GM13976 (cell line): ENCODE measurements at regions not wholly inside any gene's neighbourhood (a gene's known extent, or its start where the extent isn't known, plus 50 kb on each side); places are given as distances from the start of the nearest gene placed in this dataset.

Experiments
- DNase-seq: peaks from one replicate; pipeline ENCODE4 v3.0.0; 2012; ENCODE audit warnings: low spot score
- in situ Hi-C: fragments of 300-500 bp; cut with MboI; formaldehyde crosslinking; loops from one replicate; pipeline ENCODE4 v1.12.0; 2022; ENCODE audit warnings: low sequenced_read_pairs, mixed read lengths, inconsistent platforms; ENCODE audit not compliant: unreplicated experiment
- TF ChIP-seq, protein P1 (sequence below): IDR thresholded peaks from 2 replicates; pipeline ENCODE4 v1.5.1; 2012; ENCODE audit warnings: borderline replicate concordance, mild to moderate bottlenecking; ENCODE audit not compliant: insufficient read depth; ENCODE audit errors: extremely low read depth, missing control alignments, control extremely low read depth

DNA sequence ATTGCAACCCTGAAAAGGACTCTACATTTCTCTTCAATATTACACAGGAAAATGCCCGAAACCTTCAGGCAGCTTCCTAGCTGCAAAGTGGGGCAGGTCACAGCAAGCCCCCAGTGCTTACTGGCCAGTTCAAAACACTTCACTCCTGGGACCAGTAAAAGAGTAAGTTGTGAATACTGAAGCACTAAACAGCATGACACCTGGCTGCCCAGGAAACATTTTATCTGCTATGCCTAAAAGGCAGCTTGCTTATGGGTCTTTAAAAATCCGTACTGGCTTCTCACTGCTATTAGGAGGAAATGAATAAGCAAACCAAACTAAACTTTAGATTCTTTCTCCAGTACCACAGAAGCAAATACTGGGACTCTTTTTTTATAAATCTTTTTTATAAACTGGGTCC, 457.9 kb upstream of the ALCAM start:
- in situ Hi-C loops: no loop called here
- no peak for DNase-seq
- TF ChIP-seq, protein P1, sequence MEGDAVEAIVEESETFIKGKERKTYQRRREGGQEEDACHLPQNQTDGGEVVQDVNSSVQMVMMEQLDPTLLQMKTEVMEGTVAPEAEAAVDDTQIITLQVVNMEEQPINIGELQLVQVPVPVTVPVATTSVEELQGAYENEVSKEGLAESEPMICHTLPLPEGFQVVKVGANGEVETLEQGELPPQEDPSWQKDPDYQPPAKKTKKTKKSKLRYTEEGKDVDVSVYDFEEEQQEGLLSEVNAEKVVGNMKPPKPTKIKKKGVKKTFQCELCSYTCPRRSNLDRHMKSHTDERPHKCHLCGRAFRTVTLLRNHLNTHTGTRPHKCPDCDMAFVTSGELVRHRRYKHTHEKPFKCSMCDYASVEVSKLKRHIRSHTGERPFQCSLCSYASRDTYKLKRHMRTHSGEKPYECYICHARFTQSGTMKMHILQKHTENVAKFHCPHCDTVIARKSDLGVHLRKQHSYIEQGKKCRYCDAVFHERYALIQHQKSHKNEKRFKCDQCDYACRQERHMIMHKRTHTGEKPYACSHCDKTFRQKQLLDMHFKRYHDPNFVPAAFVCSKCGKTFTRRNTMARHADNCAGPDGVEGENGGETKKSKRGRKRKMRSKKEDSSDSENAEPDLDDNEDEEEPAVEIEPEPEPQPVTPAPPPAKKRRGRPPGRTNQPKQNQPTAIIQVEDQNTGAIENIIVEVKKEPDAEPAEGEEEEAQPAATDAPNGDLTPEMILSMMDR: no peak

DNA sequence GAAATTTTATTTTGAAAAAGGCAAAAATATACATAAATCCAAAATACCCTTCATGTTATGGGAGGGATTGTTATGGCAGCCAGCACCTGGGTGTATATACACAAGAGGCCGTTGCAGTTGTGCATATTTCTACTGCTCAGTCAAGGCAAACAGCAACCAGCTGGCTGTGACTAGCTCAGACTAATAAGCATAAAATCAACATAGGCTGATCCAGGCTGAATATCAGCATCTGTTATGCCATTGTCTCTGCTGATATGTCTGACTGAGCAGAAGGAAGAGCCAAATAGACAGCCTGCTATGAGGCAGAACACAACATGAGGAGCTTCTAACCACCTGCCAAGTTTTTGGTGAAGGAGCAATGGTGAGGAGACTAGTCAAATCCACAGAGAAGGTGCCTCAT, 457.5 kb upstream of the ALCAM start:
- in situ Hi-C loops: no loop called here
- TF ChIP-seq, protein P1: no peak
- no peak for DNase-seq

DNA sequence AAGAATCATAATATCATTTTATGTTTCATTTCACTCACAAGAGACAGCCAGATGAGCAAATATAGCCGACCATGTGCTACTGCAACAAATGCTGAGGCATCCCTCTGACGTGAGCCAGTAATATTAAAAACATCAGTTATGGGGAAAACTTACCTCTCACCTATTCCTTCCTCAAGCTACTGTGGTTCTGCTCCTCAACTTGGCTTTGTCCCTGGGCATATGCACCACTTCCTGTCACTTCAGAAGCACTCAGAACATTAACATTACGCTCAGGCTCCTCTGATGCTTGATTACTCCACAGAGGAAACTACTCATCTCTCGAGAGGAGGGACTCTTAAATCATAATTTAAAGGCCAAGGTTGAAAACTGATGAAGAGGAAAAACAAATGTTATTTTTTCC, 457.0 kb upstream of the ALCAM start:
- in situ Hi-C loops: no loop called here
- no peak for DNase-seq

DNA sequence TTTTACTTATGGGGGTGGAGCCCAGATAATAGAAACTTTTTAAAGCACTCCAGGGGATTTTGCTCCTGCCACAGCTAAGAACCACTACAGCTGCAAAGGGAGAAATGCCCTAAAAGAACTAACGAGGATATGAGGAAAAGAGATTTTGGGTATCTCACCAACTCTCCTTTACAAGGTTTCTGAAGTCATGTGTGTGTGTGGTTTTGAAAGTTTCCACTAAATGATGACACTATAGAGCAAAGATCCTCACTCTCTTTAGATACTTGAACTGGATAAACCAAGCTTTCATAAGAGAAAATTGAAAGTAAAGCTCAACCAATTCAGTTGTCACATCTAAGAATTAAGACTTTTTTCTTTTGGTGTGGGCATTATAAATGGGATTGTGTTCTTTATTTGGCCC, 455.3 kb upstream of the ALCAM start:
- in situ Hi-C loops: no loop called here
- TF ChIP-seq, protein P1: no peak
- DNase-seq: no peak

More for the DNA sequence above, 457.0 kb upstream of the ALCAM start:
- TF ChIP-seq, protein P1: no peak

DNA sequence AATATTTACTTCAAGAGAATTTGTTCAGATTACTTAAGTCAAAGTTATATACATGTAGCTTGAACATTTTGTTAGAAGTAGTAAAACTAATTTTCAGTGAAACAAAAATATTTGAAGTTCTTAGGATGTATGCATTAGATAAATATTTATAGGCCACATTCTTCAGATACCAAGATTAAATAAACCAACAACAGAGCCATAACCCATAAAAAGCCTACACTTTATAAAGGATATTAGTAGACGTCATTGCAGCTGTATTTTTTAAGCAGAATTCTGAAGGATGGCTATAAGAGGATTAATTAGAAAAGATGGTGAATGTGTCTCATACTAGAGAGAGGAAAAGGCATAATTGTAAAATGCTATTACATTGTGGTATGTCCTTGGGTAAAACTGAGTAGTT, 449.7 kb upstream of the ALCAM start:
- TF ChIP-seq, protein P1: no peak
- DNase-seq: no peak
- in situ Hi-C loops: no loop called here

DNA sequence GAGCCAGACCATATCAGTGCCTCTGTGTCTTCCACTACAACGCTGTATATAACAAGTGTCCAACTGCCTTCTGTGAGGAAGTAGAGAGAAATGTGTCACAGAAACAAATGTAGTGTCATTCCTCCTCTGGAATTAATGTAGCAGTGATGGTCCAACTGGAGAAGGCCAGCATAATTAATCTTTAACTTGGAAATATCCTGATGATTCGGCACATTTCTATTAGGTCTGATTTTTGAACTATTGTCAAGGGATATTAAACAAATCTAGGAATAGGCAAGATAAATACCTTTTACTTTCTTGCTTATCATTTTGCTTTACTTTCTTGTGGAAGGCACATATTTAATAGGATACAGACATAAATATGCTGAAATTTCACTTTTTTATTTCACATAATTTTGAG, 446.2 kb upstream of the ALCAM start:
- in situ Hi-C loops: no loop called here
- DNase-seq: no peak
- TF ChIP-seq, protein P1: no peak

DNA sequence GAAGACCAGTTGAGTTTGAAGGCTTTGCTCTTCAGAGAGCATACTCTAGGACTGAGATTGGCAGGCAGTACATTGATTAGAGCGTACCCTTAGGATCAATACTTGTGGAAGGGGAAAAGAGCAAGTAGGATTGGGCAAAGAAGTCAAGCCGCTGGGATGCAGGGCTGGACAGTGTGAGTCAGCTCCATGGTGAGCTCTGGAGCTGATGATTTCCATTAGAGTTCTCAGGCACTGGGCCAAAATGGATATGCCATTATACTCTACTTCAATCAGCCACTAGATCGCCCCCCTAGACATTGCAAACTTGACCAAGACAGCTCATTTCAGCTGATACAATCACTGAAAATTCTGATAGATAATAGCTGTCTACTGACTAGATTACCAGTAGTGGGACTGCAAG, 432.7 kb upstream of the ALCAM start:
- TF ChIP-seq, protein P1: no peak
- in situ Hi-C loops: no loop called here
- DNase-seq: no peak
